H1 (cell line): ENCODE measurements at regions not wholly inside any gene's neighbourhood (a gene's known extent, or its start where the extent isn't known, plus 50 kb on each side); places are given as distances from the start of the nearest gene placed in this dataset. TPM values are rescaled to one million over a fixed set of nuclear protein-coding genes. Genes with fewer than 3 reads are reported as not detected.

Experiments used
- small RNA-seq: library from polyadenylated mRNA; stranded (forward); fragments of <200 nt; extraction: miRNeasy Mini kit (QIAGEN cat#:217004); gene quantifications from one replicate; pipeline ENCODE3, GENCODE V24; 2013; ENCODE audit not compliant: insufficient read depth

Small RNA genes in the stretch of these regions (small RNA-seq; reads per million reads assigned to genes)
- not detected for gene RF00026
